OCI-LY3 (cell line): ENCODE measurements at regions not wholly inside any gene's neighbourhood (a gene's known extent, or its start where the extent isn't known, plus 50 kb on each side); places are given as distances from the start of the nearest gene placed in this dataset.

Source experiments
- EZH2phosphoT487 ChIP-seq: fragments of 200-600 bp; shearing (Covaris generic); IDR thresholded peaks from 2 replicates; pipeline ENCODE4 v1.6.1; 2018; ENCODE audit warnings: antibody characterized with exemption, mixed run types, low read depth
- TF ChIP-seq, protein P1 (sequence below): fragments of 200-600, 300-600 bp; sonication (generic); IDR thresholded peaks from 2 replicates; pipeline ENCODE4 v1.5.1; 2014; ENCODE audit warnings: antibody characterized with exemption, low read length, low read depth

GRCh38 chr13:109389892-109390345 lies 396.5 kb downstream of the IRS2 start:
- TF ChIP-seq, protein P1, sequence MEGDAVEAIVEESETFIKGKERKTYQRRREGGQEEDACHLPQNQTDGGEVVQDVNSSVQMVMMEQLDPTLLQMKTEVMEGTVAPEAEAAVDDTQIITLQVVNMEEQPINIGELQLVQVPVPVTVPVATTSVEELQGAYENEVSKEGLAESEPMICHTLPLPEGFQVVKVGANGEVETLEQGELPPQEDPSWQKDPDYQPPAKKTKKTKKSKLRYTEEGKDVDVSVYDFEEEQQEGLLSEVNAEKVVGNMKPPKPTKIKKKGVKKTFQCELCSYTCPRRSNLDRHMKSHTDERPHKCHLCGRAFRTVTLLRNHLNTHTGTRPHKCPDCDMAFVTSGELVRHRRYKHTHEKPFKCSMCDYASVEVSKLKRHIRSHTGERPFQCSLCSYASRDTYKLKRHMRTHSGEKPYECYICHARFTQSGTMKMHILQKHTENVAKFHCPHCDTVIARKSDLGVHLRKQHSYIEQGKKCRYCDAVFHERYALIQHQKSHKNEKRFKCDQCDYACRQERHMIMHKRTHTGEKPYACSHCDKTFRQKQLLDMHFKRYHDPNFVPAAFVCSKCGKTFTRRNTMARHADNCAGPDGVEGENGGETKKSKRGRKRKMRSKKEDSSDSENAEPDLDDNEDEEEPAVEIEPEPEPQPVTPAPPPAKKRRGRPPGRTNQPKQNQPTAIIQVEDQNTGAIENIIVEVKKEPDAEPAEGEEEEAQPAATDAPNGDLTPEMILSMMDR: no peak
- no peak for TF ChIP-seq EZH2phosphoT487
